Cardiac fibroblast (primary cell): ENCODE measurements at regions not wholly inside any gene's neighbourhood (a gene's known extent, or its start where the extent isn't known, plus 50 kb on each side); places are given as distances from the start of the nearest gene placed in this dataset.
"Not testable (repeated sequence)": the region's sequence is repeated elsewhere in the genome, so short reads cannot be mapped to it uniquely, and the experiment has no call there.

Experiments used
- DNase-seq, 2 donors: peaks; one replicate each; pipeline versions ENCODE4 v3.0.0 to v3.0.0-alpha.2; 2010; ENCODE audit warnings: low read depth in 2 of 2
- H3K4me3 ChIP-seq, 2 donors: replicated peaks in 1 of 2; 1 replicate in 1 of 2; 2 replicates in 1 of 2; pipeline ENCODE4 v1.5.1; 2011; ENCODE audit warnings: low read depth in 2 of 2, low read length in 2 of 2, mild to moderate bottlenecking in 2 of 2, moderate library complexity in 1 of 2
- TF ChIP-seq, protein P1 (sequence below): IDR thresholded peaks from one replicate; pipeline ENCODE4 v1.5.1; 2011; ENCODE audit warnings: low read depth, mild to moderate bottlenecking, low read length, inconsistent platforms

DNA sequence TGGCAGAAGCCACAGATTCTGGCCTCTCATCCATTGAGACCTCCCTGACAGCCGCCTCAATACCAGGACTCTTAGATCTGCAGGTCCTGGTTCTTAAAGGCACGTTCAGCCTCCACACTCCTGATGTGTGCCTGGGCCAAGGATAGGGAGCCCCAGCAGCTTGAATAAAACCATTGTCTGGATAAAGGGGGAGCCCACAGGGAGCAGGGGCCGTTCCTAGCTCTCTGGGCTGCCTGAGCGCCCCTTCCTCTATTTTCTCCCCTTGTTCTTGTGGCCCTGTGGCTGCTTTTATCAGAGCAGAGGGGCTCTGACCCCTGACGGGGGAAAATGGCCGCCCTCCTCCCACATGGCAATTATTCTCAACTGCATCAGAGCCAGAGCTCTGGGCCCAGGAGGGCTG, 200.8 kb downstream of the HUNK start:
- DNase-seq = no peak
- TF ChIP-seq, protein P1, sequence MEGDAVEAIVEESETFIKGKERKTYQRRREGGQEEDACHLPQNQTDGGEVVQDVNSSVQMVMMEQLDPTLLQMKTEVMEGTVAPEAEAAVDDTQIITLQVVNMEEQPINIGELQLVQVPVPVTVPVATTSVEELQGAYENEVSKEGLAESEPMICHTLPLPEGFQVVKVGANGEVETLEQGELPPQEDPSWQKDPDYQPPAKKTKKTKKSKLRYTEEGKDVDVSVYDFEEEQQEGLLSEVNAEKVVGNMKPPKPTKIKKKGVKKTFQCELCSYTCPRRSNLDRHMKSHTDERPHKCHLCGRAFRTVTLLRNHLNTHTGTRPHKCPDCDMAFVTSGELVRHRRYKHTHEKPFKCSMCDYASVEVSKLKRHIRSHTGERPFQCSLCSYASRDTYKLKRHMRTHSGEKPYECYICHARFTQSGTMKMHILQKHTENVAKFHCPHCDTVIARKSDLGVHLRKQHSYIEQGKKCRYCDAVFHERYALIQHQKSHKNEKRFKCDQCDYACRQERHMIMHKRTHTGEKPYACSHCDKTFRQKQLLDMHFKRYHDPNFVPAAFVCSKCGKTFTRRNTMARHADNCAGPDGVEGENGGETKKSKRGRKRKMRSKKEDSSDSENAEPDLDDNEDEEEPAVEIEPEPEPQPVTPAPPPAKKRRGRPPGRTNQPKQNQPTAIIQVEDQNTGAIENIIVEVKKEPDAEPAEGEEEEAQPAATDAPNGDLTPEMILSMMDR = no peak
- H3K4me3 ChIP-seq = no peak overlapping the region

DNA sequence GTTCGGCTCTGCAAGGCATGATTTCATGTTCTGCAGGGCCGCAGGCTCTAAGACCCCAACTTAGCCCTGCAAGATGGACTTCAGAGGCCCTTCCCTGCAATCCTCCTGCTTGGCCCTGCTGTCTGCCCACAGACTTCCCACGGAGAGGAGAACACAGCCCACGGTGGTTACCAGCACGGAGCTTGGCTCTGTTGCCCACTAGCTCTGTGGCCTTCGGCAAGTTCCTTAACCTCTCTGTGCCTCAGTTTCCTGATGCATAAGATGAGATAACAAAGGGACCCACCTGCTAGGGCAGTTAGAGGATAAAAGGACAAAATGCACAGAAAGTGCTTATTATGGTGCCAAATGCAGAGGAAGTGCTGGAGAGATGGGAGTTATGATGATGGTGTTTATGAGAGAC, 200.4 kb downstream of the HUNK start:
- DNase-seq = no peak
- TF ChIP-seq, protein P1 = no peak
- H3K4me3 ChIP-seq = no peak overlapping the region

DNA sequence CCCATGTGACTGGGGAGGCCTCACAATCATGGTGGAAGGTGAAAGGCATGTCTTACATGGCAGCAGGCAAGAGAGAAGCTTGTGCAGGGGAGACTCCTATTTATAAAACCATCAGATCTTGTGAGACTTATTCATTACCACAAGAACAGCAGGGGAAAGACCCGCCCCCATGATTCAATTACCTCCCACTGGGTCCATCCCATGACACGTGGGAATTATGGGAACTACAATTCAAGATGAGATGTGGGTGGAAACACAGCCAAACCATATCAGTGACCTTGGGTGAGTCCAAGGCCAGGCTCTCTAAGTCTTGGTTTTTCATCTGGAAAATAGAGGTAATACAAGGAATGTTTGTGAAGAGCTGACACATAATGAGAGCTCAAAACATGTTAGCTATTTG, 198.8 kb downstream of the HUNK start:
- not testable (repeated sequence) for H3K4me3 ChIP-seq, DNase-seq

DNA sequence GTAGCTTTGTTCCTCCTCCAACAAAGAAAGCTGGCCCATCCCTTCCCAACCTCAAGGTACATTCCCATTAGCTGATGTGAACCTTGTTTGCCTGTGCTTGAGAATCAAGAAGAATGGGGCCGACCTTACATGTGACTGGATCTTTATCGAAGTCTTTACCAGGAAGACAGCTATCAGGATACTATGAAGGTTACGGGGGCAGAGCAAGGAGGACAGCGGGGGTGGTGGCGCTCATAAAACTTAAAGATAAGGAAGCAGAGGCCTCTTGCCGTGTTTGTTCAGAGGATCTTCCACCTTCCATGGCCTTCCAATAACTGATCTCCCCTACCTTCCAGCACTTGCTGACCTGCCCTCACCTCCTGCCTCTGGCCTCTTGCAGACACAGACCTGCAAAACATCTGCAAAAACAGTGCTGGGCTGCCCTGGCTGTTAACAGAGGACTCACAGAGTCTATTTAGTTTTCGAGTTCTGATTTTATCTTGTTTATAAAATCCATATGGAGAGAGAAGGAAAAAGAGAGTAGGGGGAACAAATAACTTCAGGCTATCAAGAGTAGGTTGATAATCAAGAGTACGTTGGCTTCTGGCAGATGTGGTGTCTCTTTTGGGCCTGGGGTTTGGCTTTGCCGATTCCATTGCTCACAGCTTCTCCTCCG, 198.0 kb downstream of the HUNK start:
- no peak for DNase-seq
- TF ChIP-seq, protein P1 = no peak
- H3K4me3 ChIP-seq = no peak overlapping the region

DNA sequence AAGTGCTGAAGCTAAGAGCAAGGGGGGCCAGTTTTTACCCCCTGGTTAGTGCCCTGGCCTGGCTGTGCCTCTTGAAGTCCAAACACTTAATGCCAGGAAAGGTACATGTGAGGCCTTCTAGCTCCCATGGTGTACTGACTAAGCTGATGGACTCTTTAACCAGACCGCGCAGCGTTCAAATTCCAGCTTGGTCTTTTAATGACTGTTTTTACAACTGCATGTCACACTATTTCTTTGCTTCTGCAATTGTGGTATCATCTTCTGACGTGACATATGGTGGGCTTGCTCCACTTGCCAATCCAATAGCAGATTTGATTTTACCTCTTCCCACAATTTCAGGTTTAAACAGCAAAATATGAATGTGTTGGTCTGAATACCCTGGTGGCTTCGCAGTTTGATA, 197.3 kb downstream of the HUNK start:
- no peak for DNase-seq
- H3K4me3 ChIP-seq = no peak overlapping the region
- TF ChIP-seq, protein P1 = no peak

DNA sequence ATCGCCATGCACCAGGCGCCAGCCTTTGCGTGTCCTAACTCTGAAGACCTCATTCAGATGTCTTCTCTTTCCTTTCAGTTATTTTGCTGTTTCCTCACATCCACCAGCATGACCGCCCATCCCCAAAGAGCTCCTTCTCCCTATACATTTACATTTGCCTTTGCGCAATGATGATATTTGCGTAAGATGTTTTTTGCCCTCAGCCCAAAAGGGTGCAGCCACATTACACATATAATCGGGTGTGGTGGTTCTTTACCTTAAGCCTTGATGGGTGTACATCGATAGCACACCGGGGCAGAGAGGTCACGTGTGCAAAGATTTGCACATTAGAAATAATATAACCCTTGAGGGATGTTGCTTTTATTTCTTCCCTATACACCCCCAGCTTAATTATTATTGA, 192.8 kb downstream of the HUNK start:
- no peak for DNase-seq
- TF ChIP-seq, protein P1 = no peak

DNA sequence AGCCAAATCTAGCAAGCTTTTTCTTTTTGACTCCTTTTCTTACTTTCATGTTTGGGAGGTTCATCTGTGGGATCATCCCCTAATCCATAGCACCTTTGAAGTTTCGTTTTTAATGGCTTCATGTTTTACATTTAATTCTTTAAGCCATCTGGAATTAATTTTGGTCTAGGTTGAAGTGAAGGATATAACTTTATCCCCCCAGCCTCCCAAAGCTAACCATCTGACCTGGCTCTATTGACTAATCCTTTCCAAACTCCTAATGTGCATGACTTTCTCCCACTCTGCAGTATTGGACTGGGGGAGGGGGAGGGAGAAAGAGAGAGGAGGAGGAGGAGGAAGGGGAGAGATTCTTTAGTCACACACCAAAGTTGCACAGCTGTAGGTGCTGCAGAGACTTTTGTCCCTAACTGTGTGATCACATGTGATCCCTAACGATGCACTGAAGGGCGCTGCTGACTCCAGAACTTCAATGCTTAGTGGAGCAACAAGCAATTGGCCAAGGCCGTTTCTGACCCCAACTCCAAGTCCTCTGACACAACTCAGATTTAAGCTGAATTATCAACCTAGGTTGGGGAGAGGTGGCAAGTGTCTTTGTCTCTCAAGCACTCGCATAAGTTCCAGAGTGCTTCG, 191.6 kb downstream of the HUNK start:
- DNase-seq = no peak
- TF ChIP-seq, protein P1 = no peak
- H3K4me3 ChIP-seq = no peak overlapping the region

More for the DNA sequence above, 192.8 kb downstream of the HUNK start:
- H3K4me3 ChIP-seq = no peak overlapping the region
